Left forelimb (tissue), 1 donor: ENCODE measurements at regions not wholly inside any gene's neighbourhood (a gene's known extent, or its start where the extent isn't known, plus 50 kb on each side); places are given as distances from the start of the nearest gene placed in this dataset.

ENCODE experiments used
- DNase-seq: peaks from one replicate; pipeline ENCODE4 v3.0.0-alpha.2; 2018; ENCODE audit warnings: low spot score

DNA sequence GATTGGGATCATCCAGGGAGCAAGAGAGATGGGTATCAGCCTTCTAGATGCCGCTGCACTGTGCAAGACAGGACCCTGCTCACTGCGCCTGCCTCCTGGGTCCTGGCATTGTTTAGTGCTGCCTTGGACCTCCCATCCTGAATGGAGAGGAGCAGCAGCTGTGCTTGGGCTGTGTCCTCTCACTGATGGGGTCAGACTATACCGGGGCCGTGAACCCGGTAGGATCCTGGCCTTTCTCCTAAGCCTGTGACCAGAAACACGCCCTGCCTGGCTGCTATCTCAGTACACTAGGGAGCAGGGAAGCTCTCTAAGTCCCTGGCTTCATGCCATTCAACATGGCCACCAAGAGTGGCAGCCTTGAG lies 309.4 kb upstream of the ZNF32 start:
- DNase-seq, result peak; percentile 30

DNA sequence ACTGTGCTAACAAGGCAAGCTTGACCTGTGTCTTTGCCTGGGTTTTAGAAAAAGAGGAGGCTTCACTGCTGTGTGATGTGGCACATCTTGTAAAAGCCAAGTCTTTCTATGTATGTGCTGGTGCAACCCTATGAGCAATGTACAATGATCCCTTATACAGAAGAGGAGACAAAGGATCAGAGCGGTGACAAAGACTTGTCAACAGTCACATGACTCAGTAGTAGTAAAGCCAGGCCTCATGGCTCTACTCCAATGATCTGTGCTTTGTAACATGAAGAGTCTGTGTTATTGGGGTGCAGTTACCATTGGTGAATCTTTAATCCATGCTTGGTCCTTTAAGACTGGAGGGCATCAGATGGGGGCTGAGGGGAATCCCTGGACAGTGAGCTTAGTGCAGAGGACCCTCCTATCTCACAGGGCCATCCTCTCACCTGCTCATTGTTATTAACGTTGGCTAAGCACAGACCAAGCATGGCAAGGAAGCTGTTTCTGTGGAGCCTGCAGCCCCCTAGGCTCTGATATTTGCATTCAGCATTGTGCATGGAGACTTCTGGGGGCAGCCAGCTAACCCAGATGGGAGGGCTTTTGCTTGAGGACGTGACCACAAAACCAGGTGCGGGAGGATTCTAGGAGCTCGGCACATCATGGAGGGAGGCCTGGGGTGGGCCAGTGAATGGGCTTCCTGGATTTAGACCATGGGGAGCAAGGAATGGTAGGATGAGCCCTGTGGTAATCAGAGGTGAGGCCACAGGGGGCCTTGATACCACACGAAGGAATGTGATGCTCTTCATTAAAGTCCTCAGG lies 308.8 kb upstream of the ZNF32 start:
- DNase-seq, result peak; percentile 26

DNA sequence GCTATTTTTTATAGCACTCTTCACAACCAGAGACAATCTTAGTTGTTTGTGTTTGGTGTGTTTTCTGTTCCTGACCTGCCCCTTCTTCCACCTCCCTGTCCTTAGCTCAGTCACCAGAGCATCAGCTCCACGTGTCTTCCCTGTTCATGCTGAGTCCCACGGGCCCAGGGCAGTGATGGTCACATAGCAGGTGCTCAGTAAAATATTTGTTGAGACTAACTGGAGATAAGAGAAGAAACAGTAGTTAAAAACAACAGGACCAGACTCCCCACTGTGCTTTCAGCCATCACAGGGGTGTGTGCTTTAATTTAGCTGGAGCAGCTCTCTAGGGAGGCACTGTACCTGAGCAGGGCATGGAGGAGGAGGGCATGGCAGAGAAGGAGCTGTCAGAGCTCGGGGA lies 307.3 kb upstream of the ZNF32 start:
- DNase-seq, result peak; percentile 8

DNA sequence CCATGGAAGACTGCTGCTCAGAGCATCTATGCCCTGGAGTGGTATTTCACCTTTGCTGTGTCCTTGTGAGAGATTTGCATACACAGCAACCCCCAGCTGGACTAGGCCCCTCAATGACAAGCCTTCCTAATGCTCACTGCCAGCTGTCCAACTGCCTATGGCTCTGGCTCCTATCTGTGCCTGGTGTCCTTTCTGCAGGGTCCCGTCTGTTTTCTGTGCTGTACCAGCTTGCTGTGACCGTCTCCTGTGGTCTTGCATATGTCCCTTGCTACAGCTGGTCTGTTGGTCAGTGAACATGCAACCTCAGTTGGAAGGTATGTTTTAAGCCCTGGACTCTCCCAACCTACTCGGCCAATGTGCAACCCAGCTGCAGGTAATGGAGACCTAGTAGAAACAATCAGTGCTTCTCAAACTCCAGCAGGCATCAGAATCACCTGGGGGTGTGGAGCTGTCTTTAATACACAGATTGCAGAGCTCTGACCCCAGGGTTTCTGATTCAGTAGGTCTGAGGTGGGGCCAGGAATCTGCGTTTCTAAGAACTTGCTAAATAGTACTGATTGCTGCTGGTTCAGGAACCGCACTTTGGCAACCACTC lies 306.4 kb upstream of the ZNF32 start:
- peak; percentile 8 for DNase-seq

DNA sequence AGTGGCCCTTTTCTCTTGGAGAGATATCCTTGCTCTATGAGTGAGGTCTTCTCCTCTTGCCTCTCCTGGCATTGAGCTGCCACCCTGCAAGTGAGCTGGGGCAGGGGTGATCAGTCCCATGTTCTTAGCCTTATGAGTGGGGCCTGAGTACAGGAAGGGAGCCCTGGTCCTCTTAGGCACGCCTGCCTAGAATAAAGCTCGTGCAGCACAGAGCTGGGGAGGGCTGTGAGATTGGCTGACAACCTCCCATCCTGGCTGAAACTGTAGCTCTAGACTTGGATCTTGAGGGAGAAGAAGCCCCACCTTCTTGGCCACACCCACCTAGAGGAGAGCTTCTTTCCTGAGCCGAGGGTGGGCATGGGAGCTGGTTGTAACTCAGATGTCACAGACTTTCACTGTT lies 305.0 kb upstream of the ZNF32 start:
- peak; percentile 17 for DNase-seq

DNA sequence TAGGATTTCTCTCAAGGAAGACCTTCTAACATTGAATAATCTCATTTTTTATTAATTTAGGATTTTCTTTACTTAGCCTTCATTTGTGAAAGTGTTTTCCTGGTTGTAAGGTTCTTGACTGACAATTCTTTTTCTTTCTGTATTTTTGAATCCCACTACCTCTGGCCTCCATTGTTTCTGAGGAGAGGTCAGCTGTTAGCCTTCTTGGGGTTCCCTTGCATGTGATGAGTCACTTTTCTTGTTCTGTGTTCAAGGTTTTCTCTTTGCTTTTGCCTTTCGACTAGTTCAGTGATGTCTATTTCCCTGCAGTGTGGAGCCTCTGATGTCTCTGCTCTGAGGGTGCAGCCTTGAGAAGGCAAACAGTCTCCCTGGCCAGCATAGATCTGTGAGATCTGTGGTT lies 304.1 kb upstream of the ZNF32 start:
- peak; percentile 14 for DNase-seq

DNA sequence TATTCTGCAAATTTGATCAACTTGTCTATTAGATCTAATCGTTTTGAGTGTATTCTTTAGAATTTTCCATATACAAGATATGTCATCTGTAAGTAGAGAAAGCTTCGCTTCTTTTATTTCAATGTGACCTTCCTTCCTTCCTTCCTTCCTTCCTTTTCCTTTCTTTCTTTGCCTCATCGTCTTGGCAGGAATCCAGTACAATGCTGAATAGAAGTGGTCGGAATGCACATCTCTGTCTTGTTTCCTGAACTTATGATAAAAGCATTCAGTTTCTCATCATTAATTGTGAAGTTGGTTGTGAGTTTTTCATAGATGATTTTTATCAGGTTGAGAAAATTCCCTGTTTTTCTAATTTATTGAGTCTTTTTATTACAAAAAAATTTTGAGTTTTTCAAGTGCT lies 300.7 kb upstream of the ZNF32 start:
- DNase-seq, result no peak

DNA sequence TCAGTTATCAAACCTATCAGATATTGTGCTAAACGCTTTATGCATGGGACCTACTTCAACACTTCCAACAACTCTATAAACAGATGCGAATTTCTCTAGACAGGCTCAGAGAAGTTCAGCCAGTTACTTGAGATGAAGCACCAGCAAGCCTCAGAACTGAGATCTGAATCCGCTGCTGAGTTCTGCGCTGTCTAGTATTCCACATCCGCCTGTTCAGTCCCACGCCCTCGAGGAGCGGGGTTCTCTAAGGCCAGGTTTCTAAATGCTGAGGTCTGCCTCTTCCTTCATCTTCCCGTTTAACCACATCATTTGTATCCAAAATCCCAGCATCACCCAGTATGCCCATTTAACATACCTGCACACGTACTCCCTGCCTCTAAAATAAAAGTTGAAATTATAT lies 297.8 kb upstream of the ZNF32 start:
- peak; percentile 23 for DNase-seq

DNA sequence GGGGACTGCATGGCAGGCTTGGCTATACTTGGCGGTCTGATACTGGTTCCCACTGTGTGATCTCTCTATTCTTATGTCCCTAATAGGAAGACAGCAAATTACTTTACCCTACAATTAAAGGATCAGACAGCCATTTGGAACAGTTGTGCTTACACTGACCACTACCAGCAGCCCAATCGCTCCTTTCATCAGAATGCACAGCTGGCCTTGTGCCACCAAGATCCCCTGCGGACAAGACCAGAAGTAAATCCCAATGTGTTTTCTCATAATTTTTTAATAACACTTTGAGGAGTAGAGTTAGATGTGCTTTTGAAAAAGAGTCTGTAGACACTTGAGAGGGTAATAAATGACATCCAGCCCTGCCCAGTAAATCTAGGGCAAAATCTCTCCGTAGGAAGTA lies 297.2 kb upstream of the ZNF32 start:
- DNase-seq, result no peak

DNA sequence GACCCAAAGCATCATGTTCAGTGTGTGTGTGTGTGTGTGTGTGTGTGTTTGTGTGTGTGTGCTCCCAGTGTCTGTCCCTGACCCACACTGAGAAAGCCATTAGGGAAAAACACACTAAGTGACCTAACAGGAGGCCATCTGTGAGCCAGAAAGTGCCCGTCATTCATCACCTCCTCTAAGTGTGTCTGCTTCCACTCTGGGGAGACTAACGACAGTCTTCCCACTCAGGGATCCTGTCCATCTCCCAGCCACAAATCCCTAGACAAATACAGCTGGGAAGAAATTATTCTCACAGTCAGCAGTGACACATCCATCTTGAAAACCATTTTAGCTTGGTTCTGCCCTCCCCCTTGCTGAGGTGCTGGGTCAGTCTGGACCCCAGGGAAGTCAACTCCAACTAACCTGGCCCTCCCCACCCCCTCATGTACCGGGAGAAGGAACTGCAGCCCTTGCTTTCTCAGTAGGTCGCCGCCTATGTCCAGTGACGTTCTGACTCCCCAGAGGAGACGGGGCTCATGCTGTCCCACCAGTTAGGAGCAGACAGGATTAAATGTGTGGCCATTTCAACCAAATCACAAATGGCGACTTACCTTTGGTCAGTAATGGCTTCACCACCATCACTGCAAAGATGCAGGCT lies 296.5 kb upstream of the ZNF32 start:
- DNase-seq, result no peak

DNA sequence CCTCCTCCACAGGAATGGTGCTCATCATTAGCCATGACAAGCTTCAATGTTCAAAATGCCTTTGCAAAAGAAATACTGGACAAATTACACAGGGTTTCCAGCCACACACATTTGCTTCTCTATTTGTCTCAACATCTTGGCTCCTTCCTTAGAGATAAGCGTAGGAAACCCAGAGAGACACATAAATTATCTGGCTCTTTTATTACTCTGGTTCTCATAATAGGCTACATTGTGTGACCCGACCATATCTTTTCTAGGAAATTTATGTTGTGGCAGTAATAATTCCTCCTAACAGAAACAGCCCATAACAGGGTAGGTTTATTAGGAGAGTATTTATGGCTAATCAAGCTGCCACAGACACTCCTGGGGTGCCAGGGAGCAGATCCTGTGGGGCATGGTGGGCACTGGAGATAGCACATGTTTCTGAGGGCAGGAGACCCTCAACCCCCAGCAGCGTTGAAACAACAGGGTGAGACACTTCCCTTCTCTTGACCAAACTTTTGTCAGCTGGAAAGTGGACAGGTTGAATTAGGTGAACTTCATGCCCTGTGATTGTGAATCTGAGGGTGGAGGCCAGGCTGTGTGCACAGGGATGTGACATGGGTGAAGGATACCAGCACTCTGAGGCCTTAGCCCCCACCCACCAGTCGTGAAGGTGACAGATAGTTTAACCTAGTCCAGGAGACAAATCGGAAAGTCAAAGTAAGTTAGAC lies 295.9 kb upstream of the ZNF32 start:
- peak; percentile 38 for DNase-seq

DNA sequence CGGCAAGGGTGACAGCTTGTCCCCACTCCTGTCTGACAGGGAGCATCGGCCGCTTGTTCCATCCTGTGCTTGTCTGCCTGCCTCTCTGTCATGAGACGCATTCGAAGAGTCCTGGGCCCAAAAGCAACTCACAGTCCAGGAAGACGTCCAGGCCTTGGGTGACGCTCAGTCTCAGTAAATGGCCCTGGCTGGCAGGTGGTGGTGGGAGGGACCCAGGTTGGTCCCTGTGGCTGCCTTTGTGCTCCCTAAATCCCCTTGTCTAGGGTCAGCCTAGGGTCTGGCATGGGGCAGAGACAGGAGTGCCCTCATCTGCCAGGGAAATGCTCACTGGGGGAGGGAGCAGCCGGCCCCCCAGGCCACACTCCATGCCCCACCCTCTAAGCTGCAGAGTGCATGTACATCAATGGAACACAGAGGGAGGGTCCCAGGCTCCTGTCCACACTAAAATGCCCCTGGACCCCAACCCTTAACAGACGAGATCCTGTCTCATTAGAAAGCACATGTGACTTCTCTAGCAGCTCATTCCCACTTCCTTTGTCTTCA lies 295.2 kb upstream of the ZNF32 start:
- peak; percentile 54 for DNase-seq

DNA sequence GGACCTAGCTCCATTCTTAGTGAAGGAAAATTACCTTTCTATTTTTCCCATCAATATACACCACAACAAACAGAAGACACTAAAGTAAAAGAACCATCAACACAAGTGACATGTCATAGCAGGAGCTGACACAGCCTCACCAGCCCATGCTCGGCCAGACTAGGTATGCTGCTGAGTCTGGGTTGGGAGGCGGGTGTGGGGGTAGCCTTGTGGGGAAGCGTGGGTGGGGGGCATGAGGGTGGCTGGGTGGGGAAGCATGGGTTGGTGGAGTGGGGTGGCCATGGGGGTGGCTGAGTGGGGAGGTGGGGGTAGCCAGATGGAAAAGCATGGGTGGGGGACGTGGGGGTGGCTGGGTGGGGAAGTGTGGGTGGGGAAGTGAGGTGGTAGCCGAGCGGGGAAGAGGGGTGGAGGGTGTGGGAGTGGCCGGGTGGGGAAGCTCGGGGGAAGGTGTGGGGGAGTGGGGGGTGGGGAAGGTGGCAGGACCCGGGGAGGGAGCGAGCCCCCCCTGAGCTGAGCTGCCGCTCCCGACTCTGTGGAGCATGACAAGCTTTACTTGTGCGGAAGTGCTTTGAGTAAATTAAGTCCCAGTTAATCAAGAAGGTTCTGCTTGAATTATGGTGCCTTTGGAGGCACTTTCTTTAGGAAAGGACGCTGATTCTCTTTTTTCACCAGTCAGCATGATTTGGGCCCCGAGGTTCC lies 294.6 kb upstream of the ZNF32 start:
- peak; percentile 44 for DNase-seq

DNA sequence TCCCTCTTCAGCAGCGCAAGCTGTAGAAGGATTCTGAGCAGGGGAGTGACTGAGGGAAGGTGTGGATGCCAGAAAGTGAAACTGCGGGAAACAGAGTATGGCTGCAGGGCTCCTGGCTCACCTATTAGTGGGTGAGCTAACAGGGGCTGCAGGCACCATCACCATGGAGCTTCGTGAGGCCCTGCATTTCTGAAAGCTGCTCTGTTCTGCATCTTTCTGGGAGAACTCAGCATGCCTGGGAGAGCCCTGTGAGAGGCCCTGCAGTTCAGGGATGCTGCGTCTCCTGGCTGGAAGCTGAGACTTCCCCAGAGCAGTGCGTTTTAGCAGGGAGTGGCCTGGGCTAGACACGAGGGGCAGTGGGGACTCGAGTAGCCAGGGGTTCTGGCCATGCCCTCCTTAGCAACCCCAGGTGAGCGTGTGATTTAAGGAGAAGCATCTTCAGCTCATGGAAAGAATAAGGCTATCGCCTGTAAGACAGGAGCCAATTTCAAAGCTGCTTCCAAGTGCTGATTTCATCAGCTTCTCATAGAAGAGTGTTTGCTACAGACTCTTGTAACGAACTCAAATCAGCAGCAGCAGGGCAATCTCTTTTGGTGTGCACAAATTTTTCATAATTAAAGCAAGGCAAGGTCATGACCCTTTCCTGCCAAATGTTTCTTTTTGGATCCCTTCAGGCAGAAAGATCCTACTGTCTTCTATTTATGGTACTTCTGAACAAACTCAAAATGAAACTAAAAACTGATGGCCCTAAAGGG lies 293.6 kb upstream of the ZNF32 start:
- peak; percentile 48 for DNase-seq

DNA sequence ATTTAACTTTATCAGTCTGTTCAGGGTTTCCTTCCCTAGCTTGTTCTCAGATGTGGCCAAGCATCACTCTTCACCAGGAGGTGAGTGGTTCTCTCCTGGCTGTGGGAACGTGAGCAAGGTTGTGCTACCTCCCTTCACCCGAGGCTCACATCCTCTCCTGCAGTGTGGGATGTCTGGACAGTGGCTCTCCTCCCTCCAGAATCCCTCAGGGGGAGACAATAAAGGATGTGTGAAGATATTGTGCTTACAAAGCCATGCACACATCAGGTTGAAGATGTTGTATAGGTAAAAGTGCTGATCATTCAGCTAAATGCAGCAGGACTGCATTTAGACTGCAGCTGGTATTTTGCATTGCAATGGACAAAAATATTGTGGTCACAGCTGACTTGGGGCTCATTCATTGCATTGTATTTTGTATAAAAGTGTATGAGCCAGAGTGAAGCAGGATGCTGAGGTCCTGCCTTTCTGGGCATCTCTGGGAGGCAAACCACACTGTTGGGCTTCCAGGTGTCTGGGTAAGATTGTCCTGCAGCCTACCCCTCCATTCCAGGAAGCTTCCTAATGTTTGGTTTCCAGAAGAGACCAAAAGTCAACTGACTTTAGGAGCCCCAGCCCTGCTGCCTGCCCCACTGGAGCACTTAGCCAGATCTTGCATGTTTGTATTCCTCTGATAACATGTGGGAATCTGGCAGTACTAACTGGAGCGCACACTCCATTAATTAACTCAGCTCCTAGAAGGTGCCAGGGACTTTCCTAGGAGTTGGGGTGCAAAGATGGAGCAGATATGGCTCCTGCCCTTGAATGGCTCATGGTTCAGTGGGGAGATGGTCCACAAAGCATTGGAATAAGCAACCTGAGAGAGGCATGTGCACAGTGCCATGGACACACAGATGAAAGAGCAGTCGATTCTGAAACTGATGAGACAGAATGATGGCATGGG lies 292.5 kb upstream of the ZNF32 start:
- DNase-seq, result peak; percentile 30

DNA sequence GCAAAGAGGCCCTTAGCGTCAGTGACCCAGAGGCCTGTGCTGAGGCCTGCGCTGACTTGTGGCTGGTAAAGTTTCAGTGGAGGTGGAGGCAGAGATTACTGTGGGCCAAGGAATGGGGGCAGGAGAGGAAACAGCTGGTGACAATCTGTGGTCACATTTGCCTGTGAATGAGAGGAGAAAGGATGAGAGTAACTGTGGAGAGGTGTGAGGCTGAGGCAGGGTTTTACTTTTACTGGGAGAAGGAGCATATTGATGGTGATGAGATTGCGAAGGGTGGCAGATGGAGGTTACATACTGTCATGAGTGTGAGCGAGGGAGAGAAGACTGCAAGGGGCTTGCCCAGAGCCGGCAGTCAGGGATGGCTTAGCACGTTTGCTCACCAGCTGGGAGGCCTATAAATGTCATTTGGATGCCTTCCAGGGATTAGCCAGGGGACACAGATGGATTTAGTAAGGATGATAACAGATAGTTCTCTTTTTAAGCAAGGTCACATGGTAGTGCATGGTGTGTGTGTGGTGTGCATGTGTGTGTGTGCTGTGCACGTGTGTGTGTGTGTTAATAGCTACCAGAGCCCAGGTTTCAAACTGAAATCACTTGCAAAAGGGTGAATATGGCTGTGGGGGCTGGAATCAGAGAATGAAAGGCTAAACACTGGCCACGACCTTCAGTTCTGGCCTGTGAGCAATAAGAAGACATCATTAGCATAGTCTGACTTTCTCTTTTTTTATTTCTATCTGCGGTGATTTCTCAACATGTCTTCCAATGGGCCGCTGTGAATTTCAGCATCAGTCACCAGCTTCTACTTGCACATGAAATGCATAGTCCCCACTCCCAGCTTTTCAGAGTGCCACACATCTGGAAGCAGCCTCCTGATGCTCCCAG lies 291.5 kb upstream of the ZNF32 start:
- DNase-seq, result peak; percentile 51

DNA sequence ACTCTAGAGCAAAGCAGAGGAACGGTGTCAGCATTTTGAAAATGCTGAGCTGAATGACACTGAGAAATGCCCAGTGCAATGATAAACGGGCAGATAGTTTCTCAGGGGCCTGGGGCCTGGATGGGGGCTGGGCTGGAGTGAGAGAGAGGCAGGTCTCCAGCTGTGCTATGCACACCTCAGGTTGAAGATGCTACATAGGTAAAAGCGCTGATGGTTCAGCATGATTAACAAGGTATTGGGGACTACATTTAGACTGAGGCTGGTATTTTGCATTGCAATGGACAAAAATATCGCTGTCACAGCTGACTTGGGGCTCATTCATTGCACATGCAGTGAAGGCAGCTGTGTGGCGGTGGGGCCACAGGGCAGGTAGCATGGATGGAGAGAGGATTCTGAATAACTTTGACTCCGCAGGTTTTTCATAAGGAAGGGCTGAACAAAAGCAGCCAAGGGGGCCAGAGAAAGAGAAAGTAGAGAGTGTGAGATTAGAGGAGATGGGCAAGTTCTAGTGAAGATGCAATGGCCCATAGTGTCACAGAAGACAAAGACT lies 290.8 kb upstream of the ZNF32 start:
- peak; percentile 26 for DNase-seq

DNA sequence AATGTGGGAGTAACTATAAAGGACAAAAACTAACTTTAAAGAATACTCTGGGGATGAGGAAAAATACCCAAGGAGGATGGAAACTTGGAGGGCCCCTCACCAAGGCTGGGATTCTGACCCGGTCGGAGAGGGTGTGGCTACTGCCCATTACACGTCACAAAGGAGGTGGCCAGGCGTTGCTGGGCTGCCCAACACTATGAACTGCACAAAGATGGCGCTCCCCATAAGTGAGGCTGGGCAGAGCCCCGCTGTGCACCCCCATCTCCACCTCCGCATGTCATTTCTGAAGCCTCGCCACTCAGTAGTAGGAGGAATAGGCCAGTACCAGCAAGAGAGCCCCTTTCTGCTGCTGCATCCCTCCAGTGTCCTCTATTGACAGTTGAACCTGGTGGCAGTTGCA lies 290.1 kb upstream of the ZNF32 start:
- peak; percentile 26 for DNase-seq
